K562 (cell line): ENCODE measurements at regions not wholly inside any gene's neighbourhood (a gene's known extent, or its start where the extent isn't known, plus 50 kb on each side); places are given as distances from the start of the nearest gene placed in this dataset.

Source experiments
- ATAC-seq: fragments of 200-7000 bp; cut with Tn5 transposase; 3 replicates; pipeline ENCODE4 v1.9.1; 2020; ENCODE audit warnings: moderate library complexity
- BruUV-seq: library from RNA; stranded (reverse); fragments of 400-500 nt; replicated peaks from 2 replicates; lab custom pipeline; 2021; lab: Mats Ljungman, UMichigan
- CTCF ChIA-PET: fragments of 300-600 bp; formaldehyde crosslinking; extraction: SDS; loops from one replicate; lab custom pipeline; 2021; ENCODE audit warnings: low intra/inter-chr PET ratio; lab: Yijun Ruan, JAX
- POLR2A ChIA-PET: fragments of 300-600, 350-650 bp; sonication (Branson Sonifier 250); formaldehyde crosslinking; extraction: SDS; loops from one replicate; lab custom pipeline; 2021; ENCODE audit warnings: antibody characterized with exemption, inconsistent platforms; lab: Yijun Ruan, JAX
- DNase-seq, 4 experiments: peaks; one replicate each; pipeline versions ENCODE4 v3.0.0 to v3.0.0-alpha.2; 2011 to 2018; ENCODE audit warnings: low spot score in 3 of 4, mixed read lengths in 3 of 4; ENCODE audit errors: extremely low read depth in 1 of 4
- FAIRE-seq: peaks from 2 replicates; lab custom pipeline; 2011; peaks lifted over from hg19 to GRCh38; lab: Jason Lieb, UNC
- H2AFZ ChIP-seq: 2 replicates; pipeline ENCODE4 v1.6.0; 2011; ENCODE audit warnings: low read depth, low read length, control low read depth, inconsistent platforms
- H3K27ac ChIP-seq: fragments of 200-600 bp; 3 replicates; pipeline ENCODE4 v1.8.0; 2011; ENCODE audit warnings: low read depth, mild to moderate bottlenecking, control low read depth, inconsistent platforms, low read length, moderate library complexity, mixed read lengths; ENCODE audit errors: extremely low read depth
- H3K27me3 ChIP-seq, 2 experiments: fragments of 300-600 bp in 1 of 2; 2 replicates in 1 of 2; 3 replicates in 1 of 2; pipeline versions ENCODE4 v1.6.0 to v1.8.0; 2011; ENCODE audit warnings: inconsistent platforms in 2 of 2, low read length in 2 of 2, mild to moderate bottlenecking in 1 of 2, mixed read lengths in 1 of 2, moderate library complexity in 1 of 2; ENCODE audit not compliant: control insufficient read depth in 2 of 2, insufficient read depth in 2 of 2
- H3K36me3 ChIP-seq: fragments of 300-600 bp; 3 replicates; pipeline ENCODE4 v1.8.0; 2011; ENCODE audit warnings: mild to moderate bottlenecking, low read length, inconsistent platforms; ENCODE audit not compliant: control insufficient read depth, insufficient read depth
- H3K4me1 ChIP-seq, 2 experiments: fragments of 200-600 bp in 1 of 2; replicated peaks in 1 of 2; 2 replicates in 1 of 2; 3 replicates in 1 of 2; pipeline versions ENCODE4 v1.5.1 to v1.8.0; 2011; ENCODE audit warnings: inconsistent platforms in 2 of 2, low read length in 2 of 2, mild to moderate bottlenecking in 1 of 2, mixed read lengths in 1 of 2, moderate library complexity in 1 of 2; ENCODE audit not compliant: control insufficient read depth in 2 of 2, insufficient read depth in 2 of 2
- H3K4me2 ChIP-seq: 2 replicates; pipeline ENCODE4 v1.6.1; 2011; ENCODE audit warnings: low read length, control low read depth, inconsistent platforms, mixed read lengths; ENCODE audit not compliant: insufficient read depth
- H3K4me3 ChIP-seq: fragments of 200-600 bp; sonication (generic), shearing (Covaris generic); 2 replicates; pipeline ENCODE4 v1.5.1; 2016; ENCODE audit warnings: control low read depth, inconsistent platforms
- H3K79me2 ChIP-seq: fragments of 200-600 bp; 3 replicates; pipeline ENCODE4 v1.8.0; 2011; ENCODE audit warnings: low read length, inconsistent platforms; ENCODE audit not compliant: control insufficient read depth, insufficient read depth
- H3K9ac ChIP-seq, 2 experiments: 2 replicates each; pipeline versions ENCODE4 v1.6.0 to v1.6.1; 2011; ENCODE audit warnings: low read depth in 2 of 2, low read length in 2 of 2, control low read depth in 1 of 2, inconsistent platforms in 1 of 2, mild to moderate bottlenecking in 1 of 2, mixed read lengths in 1 of 2; ENCODE audit not compliant: insufficient read depth in 1 of 2
- H3K9me1 ChIP-seq: one replicate; pipeline ENCODE4 v1.6.0; 2011; ENCODE audit warnings: inconsistent platforms, mild to moderate bottlenecking, low read length, moderate library complexity; ENCODE audit not compliant: control insufficient read depth, insufficient read depth
- H3K9me3 ChIP-seq: replicated peaks from 2 replicates; pipeline ENCODE4 v1.5.1; 2011; ENCODE audit warnings: low read depth, low read length, inconsistent platforms; ENCODE audit not compliant: control insufficient read depth, insufficient read depth
- H4K20me1 ChIP-seq: replicated peaks from 2 replicates; pipeline ENCODE4 v1.6.1; 2011; ENCODE audit warnings: low read length, inconsistent platforms, mixed read lengths; ENCODE audit not compliant: control insufficient read depth, insufficient read depth
- ATF3 ChIP-seq, 2 experiments: fragments of 450-650 bp in 1 of 2; sonication (generic) in 1 of 2; formaldehyde crosslinking in 1 of 2; IDR thresholded peaks in 1 of 2; conservative IDR thresholded peaks in 1 of 2; 2 replicates each; pipeline versions ENCODE4 v1.6.1 to v1.8.1; 2016 to 2023; ENCODE audit warnings: mild to moderate bottlenecking in 2 of 2, moderate library complexity in 2 of 2, inconsistent platforms in 1 of 2, missing genetic modification reagents in 1 of 2
- ELF4 ChIP-seq: fragments of 450-650 bp; formaldehyde crosslinking; IDR thresholded peaks from 2 replicates; pipeline ENCODE4 v1.4.0; 2022; ENCODE audit warnings: missing genetic modification characterization
- FOXK2 ChIP-seq, 2 experiments: fragments of 450-650 bp; IDR thresholded peaks in 1 of 2; conservative IDR thresholded peaks in 1 of 2; 2 replicates each; pipeline ENCODE4 v1.6.1; 2016; ENCODE audit warnings: low read depth in 2 of 2, mild to moderate bottlenecking in 1 of 2
- HNRNPL ChIP-seq: fragments of 200-400 bp; formaldehyde crosslinking; IDR thresholded peaks from 2 replicates; pipeline ENCODE4 v1.6.1; 2017; ENCODE audit warnings: low read depth, mild to moderate bottlenecking, low read length
- MBD1 ChIP-seq: fragments of 250-450 bp; sonication (Bioruptor Pico); IDR thresholded peaks from 2 replicates; pipeline ENCODE4 v1.8.0; 2022; ENCODE audit warnings: inconsistent platforms
- RBM34 ChIP-seq: fragments of 200-400 bp; formaldehyde crosslinking; IDR thresholded peaks from 2 replicates; pipeline ENCODE4 v1.6.1; 2018; ENCODE audit warnings: low read length, borderline replicate concordance; ENCODE audit not compliant: insufficient read depth
- SAFB ChIP-seq: fragments of 200-400 bp; formaldehyde crosslinking; IDR thresholded peaks from 2 replicates; pipeline ENCODE4 v1.6.1; 2017; ENCODE audit warnings: low read depth, low read length, borderline replicate concordance
- SIN3B ChIP-seq: fragments of 450-650 bp; IDR thresholded peaks from 2 replicates; pipeline ENCODE4 v1.6.1; 2017; ENCODE audit warnings: low read depth, mild to moderate bottlenecking, moderate library complexity
- SLC30A9 ChIP-seq: fragments of 250-450 bp; sonication (Bioruptor Pico); IDR thresholded peaks from 2 replicates; pipeline ENCODE4 v1.8.0; 2022; ENCODE audit warnings: mild to moderate bottlenecking, moderate library complexity
- TAF9B ChIP-seq: fragments of 450-650 bp; IDR thresholded peaks from 2 replicates; pipeline ENCODE4 v1.6.1; 2018; ENCODE audit warnings: mild to moderate bottlenecking; ENCODE audit not compliant: partially characterized antibody
- TOE1 ChIP-seq, 2 experiments: fragments of 450-650 bp in 1 of 2; sonication (generic) in 1 of 2; formaldehyde crosslinking in 1 of 2; IDR thresholded peaks; 2 replicates each; pipeline versions ENCODE4 v1.7.1 to v1.8.0; 2016 to 2022; ENCODE audit warnings: borderline replicate concordance in 2 of 2, mild to moderate bottlenecking in 2 of 2, antibody characterized with exemption in 1 of 2, inconsistent platforms in 1 of 2, low read depth in 1 of 2, missing genetic modification reagents in 1 of 2, moderate library complexity in 1 of 2
- WGBS: fragments of 100-300 bp; shearing (Covaris generic); methylation state at CpG from one replicate; pipeline ENCODE4 v1.1.6; 2016; ENCODE audit warnings: low coverage, mixed read lengths; ENCODE audit not compliant: insufficient coverage; ENCODE audit errors: missing lambda C conversion rate; 5-methylcytosine and 5-hydroxymethylcytosine counted together
- in situ Hi-C: fragments of 300-500 bp; cut with MboI; formaldehyde crosslinking; loops from 4 replicates; pipeline ENCODE4 v1.15.0; 2018; ENCODE audit warnings: inconsistent platforms, mixed read lengths
- intact Hi-C: fragments of 100-400 bp; cut with micrococcal nuclease; formaldehyde crosslinking; loops from 2 replicates; pipeline ENCODE4 v1.14.2; 2022

DNA sequence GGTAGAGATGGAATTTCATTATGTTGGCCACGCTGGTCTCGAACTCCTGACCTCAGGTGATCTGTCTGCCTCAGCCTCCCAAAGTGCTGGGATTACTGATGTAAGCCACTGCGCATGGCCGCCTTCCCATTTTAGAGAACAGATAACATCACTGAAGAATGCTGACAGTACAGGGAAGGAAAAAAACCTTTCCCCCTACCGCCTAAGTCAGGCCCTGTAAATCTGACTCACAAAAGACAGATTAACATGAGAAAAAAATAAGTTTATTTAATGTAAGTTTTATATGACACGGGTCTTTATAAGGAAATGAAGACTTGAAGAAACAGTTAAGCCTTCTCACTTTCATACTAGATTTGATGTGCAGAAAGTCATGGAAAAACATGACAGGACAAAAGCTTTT, 227.2 kb upstream of the ZNF608 start:
- no peaks in the 10 kb centered on the region for H3K27me3 ChIP-seq
- DNase-seq (no peak), FAIRE-seq (no peak)
- H3K27ac ChIP-seq: no peak overlapping the region
- no peaks in the 10 kb centered on the region for H3K4me1 ChIP-seq
- H3K36me3 ChIP-seq: no peaks in the 10 kb centered on the region
- H3K4me3 ChIP-seq: no peak overlapping the region
- intact Hi-C loops (no loop called here), in situ Hi-C loops (no loop called here)
- no peaks in the 10 kb centered on the region for H4K20me1 ChIP-seq
- H2AFZ ChIP-seq: no peak overlapping the region
- BruUV-seq: no TSS peak
- no peak overlapping the region for H3K4me2 ChIP-seq
- H3K9me1 ChIP-seq: no peaks in the 10 kb centered on the region
- TF ChIP-seq ELF4 (CRISPR knock-in tag): no peak
- no peak for TF ChIP-seq HNRNPL
- TF ChIP-seq, all 486 proteins: peak for 0
- ChIA-PET CTCF (no interaction called here), POLR2A (no interaction called here)
- 40% methylated on average over 6 of the region's 6 CpGs for WGBS
- Histone ChIP-seq H3K9ac (no peak overlapping the region), H3K9me3 (no peaks in the 10 kb centered on the region), H3K79me2 (no peaks in the 10 kb centered on the region)
- ATAC-seq: no peak

DNA sequence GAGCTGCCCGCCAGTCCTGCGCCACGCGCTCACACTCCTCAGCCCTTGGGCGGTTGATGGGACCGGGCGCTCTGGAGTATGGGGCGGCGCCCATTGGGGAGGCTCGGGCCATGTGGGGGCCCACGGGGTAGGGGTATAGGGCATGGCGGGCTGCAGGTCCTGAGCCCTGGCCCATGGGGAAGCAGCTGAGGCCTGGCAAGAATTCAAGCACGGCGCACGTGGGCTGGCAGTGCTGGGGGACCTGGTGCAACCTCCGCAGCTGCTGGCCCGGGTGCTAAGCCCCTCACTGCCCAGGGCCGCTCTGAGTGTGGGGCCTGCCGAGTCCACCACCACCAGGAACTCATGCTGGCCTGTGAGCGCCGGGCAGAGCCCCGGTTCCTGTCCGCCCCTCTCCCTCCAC, 229.6 kb upstream of the ZNF608 start:
- no peak overlapping the region for H3K27ac ChIP-seq
- no peaks in the 10 kb centered on the region for H3K4me1 ChIP-seq
- no peaks in the 10 kb centered on the region for H4K20me1 ChIP-seq
- TF ChIP-seq SAFB: no peak
- TF ChIP-seq ATF3 (IDR thresholded peaks at IDR 0.05): no peak
- TF ChIP-seq ATF3 (CRISPR knock-in tag; conservative IDR thresholded peaks at IDR 0.05): no peak
- TF ChIP-seq SIN3B: no peak
- TF ChIP-seq TOE1 (IDR thresholded peaks at IDR 0.05; ENCODE audit: borderline replicate concordance): no peak
- TF ChIP-seq TOE1 (CRISPR knock-in tag; IDR thresholded peaks at IDR 0.05; ENCODE audit: borderline replicate concordance, low read depth): no peak
- TF ChIP-seq TAF9B: no peak
- TF ChIP-seq MBD1 (CRISPR knock-in tag): no peak
- TF ChIP-seq SLC30A9 (CRISPR knock-in tag): no peak
- no peak for TF ChIP-seq RBM34
- no peak for TF ChIP-seq FOXK2 (conservative IDR thresholded peaks at IDR 0.05 in 1 of 2, IDR thresholded peaks at IDR 0.05 in 1 of 2; ENCODE audit: low read depth in 2 of 2)
- no peak overlapping the region for H2AFZ ChIP-seq
- no peaks in the 10 kb centered on the region for H3K9me3 ChIP-seq
- FAIRE-seq (no peak), DNase-seq (no peak), ATAC-seq (no peak)
- BruUV-seq: no TSS peak
- in situ Hi-C loops: no loop called here
- intact Hi-C loops: no loop called here
- H3K4me3 ChIP-seq: no peak overlapping the region
- no peaks in the 10 kb centered on the region for H3K27me3 ChIP-seq
- no peaks in the 10 kb centered on the region for H3K9me1 ChIP-seq
- H3K36me3 ChIP-seq: no peaks in the 10 kb centered on the region
- H3K79me2 ChIP-seq: no peaks in the 10 kb centered on the region
- no peak overlapping the region for H3K9ac ChIP-seq
- WGBS: 45% methylated on average over 15 of the region's 23 CpGs
- H3K4me2 ChIP-seq: no peak overlapping the region
- ChIA-PET CTCF (no interaction called here), POLR2A (no interaction called here)
